CD4-positive, alpha-beta T cell treated with Interleukin-12 subunit alpha and Interleukin-12 subunit beta, for 1 hour (primary cell): ENCODE measurements at regions not wholly inside any gene's neighbourhood (a gene's known extent, or its start where the extent isn't known, plus 50 kb on each side); places are given as distances from the start of the nearest gene placed in this dataset.
A peak's percentile ranks its signal among the peaks of the same experiment; 100 is the strongest.
"Not testable (repeated sequence)": the region's sequence is repeated elsewhere in the genome, so short reads cannot be mapped to it uniquely, and the experiment has no call there.

Experiments used
- DNase-seq: peaks from one replicate; pipeline ENCODE4 v3.0.0-alpha.2; 2020

GRCh38 chr14:34058510-34058909, 107.6 kb upstream of the EGLN3 start:
- no peak for DNase-seq

GRCh38 chr14:34056046-34056445, 105.2 kb upstream of the EGLN3 start:
- no peak for DNase-seq

GRCh38 chr14:34055157-34055950, 104.5 kb upstream of the EGLN3 start:
- no peak for DNase-seq

GRCh38 chr14:34053666-34054065, 102.8 kb upstream of the EGLN3 start:
- DNase-seq = no peak

- DNase-seq = no peak
These were observed 101.8 kb upstream of the EGLN3 start for GRCh38 chr14:34052658-34053014.

GRCh38 chr14:34051966-34052657, 101.2 kb upstream of the EGLN3 start:
- DNase-seq = no peak

- DNase-seq = no peak
These were observed 99.7 kb upstream of the EGLN3 start for GRCh38 chr14:34050606-34051005.

GRCh38 chr14:34049790-34050189, 98.9 kb upstream of the EGLN3 start:
- no peak for DNase-seq

- not testable (repeated sequence) for DNase-seq
These were observed 98.3 kb upstream of the EGLN3 start for GRCh38 chr14:34049187-34049586.

- DNase-seq = no peak
These were observed 96.1 kb upstream of the EGLN3 start for GRCh38 chr14:34046799-34047520.

GRCh38 chr14:34044666-34045306, 93.9 kb upstream of the EGLN3 start:
- no peak for DNase-seq

GRCh38 chr14:34044373-34044637, 93.4 kb upstream of the EGLN3 start:
- no peak for DNase-seq

GRCh38 chr14:34043627-34044372, 92.9 kb upstream of the EGLN3 start:
- DNase-seq = peak; percentile 76

- DNase-seq = no peak
These were observed 90.3 kb upstream of the EGLN3 start for GRCh38 chr14:34041220-34041619.

GRCh38 chr14:34040766-34041165, 89.9 kb upstream of the EGLN3 start:
- no peak for DNase-seq

GRCh38 chr14:34039428-34040047, 88.7 kb upstream of the EGLN3 start:
- DNase-seq = no peak

- DNase-seq = no peak
These were observed 87.6 kb upstream of the EGLN3 start for GRCh38 chr14:34038358-34039057.

GRCh38 chr14:34036319-34036766, 85.5 kb upstream of the EGLN3 start:
- DNase-seq = no peak

- no peak for DNase-seq
These were observed 85.0 kb upstream of the EGLN3 start for GRCh38 chr14:34035934-34036250.

- DNase-seq = no peak
These were observed 84.5 kb upstream of the EGLN3 start for GRCh38 chr14:34035177-34035933.
